B cell (primary cell): ENCODE measurements at regions not wholly inside any gene's neighbourhood (a gene's known extent, or its start where the extent isn't known, plus 50 kb on each side); places are given as distances from the start of the nearest gene placed in this dataset.

Experiments
- ATAC-seq: fragments of 200-7000 bp; cut with Tn5 transposase; one replicate; pipeline ENCODE4 v1.10.0; 2021; ENCODE audit warnings: low read depth, mild to moderate bottlenecking, moderate number of reproducible peaks, moderate library complexity
- CTCF ChIA-PET: fragments of 350-600 bp; sonication (Branson Sonifier 250); formaldehyde crosslinking; loops from one replicate; lab custom pipeline; 2021; ENCODE audit warnings: antibody characterized with exemption, inconsistent platforms; lab: Charles Lee
- POLR2A ChIA-PET: fragments of 350-600 bp; sonication (Branson Sonifier 250); formaldehyde crosslinking; loops from one replicate; lab custom pipeline; 2021; ENCODE audit warnings: antibody characterized with exemption; lab: Charles Lee
- DNase-seq: peaks from one replicate; pipeline ENCODE4 v3.0.0; 2013
- H2AFZ ChIP-seq: 2 replicates; pipeline ENCODE4 v1.6.1; 2012; ENCODE audit warnings: mild to moderate bottlenecking, low read depth, low read length; ENCODE audit not compliant: insufficient read depth, poor library complexity, severe bottlenecking
- H3K27ac ChIP-seq, 2 donors: 1 replicate in 1 of 2; 2 replicates in 1 of 2; pipeline ENCODE4 v1.5.1; 2012 to 2013; ENCODE audit warnings: low read length in 2 of 2, mild to moderate bottlenecking in 2 of 2, moderate library complexity in 1 of 2
- H3K27me3 ChIP-seq, 4 experiments: fragments of 200-600 bp in 1 of 4; sonication (generic) in 1 of 4; replicated peaks in 1 of 4; 1 replicate in 2 of 4; 2 replicates in 2 of 4; pipeline versions ENCODE4 v1.6.1 to v1.7.0; 2013 to 2016; ENCODE audit warnings: low read length in 3 of 4, mild to moderate bottlenecking in 2 of 4, mixed read lengths in 1 of 4, moderate library complexity in 1 of 4; ENCODE audit not compliant: insufficient read depth in 4 of 4, control insufficient read depth in 3 of 4; ENCODE audit errors: control extremely low read depth in 1 of 4
- H3K36me3 ChIP-seq, 2 experiments: replicated peaks in 1 of 2; 1 replicate in 1 of 2; 2 replicates in 1 of 2; pipeline versions ENCODE4 v1.6.1 to v1.7.1; 2013; ENCODE audit warnings: low read length in 1 of 2; ENCODE audit not compliant: insufficient read depth in 2 of 2, control insufficient read depth in 1 of 2; ENCODE audit errors: control extremely low read depth in 1 of 2, extremely low read depth in 1 of 2
- H3K4me1 ChIP-seq, 2 donors: fragments of 200-600 bp in 1 of 2; sonication (generic) in 1 of 2; 1 replicate in 1 of 2; 2 replicates in 1 of 2; pipeline versions ENCODE4 v1.5.1 to v1.6.1; 2013 to 2017; ENCODE audit warnings: low read length in 2 of 2; ENCODE audit not compliant: control insufficient read depth in 2 of 2, insufficient read depth in 2 of 2
- H3K4me2 ChIP-seq: replicated peaks from 2 replicates; pipeline ENCODE3; 2012; ENCODE audit warnings: mild to moderate bottlenecking, low read depth, low read length; ENCODE audit not compliant: poor library complexity, severe bottlenecking
- H3K4me3 ChIP-seq, 5 experiments: fragments of 200-600 bp in 1 of 5; sonication (generic) in 1 of 5; 1 replicate in 3 of 5; 2 replicates in 2 of 5; pipeline versions ENCODE4 v1.5.1 to v1.7.0; 2011 to 2016; ENCODE audit warnings: low read length in 4 of 5, mild to moderate bottlenecking in 4 of 5, low read depth in 2 of 5, control low read depth in 1 of 5, moderate library complexity in 1 of 5; ENCODE audit not compliant: insufficient read depth in 1 of 5; ENCODE audit errors: control extremely low read depth in 1 of 5, extremely low read depth in 1 of 5
- H3K79me2 ChIP-seq: fragments of 200-600 bp; sonication (generic); one replicate; pipeline ENCODE4 v1.6.0; 2016; ENCODE audit warnings: low read length; ENCODE audit not compliant: control insufficient read depth, insufficient read depth
- H3K9ac ChIP-seq: fragments of 200-600 bp; sonication (generic); 2 replicates; pipeline ENCODE4 v1.6.1; 2017; ENCODE audit warnings: mild to moderate bottlenecking, low read length, moderate library complexity
- H3K9me3 ChIP-seq, 3 donors: one replicate each; pipeline versions ENCODE4 v1.6.1 to v1.7.1; 2013; ENCODE audit warnings: low read length in 2 of 3; ENCODE audit not compliant: control insufficient read depth in 2 of 3, insufficient read depth in 1 of 3; ENCODE audit errors: control extremely low read depth in 1 of 3
- H4K20me1 ChIP-seq: 2 replicates; pipeline ENCODE4 v1.6.0; 2012; ENCODE audit warnings: mild to moderate bottlenecking, low read length; ENCODE audit not compliant: insufficient read depth, control insufficient read depth, poor library complexity, severe bottlenecking
- H3K27ac Mint-ChIP-seq: one replicate; pipeline ENCODE4 v1.8.0; 2021; ENCODE audit warnings: mixed read lengths
- H3K27me3 Mint-ChIP-seq: one replicate; pipeline ENCODE4 v1.8.0; 2021; ENCODE audit warnings: mixed read lengths
- H3K4me1 Mint-ChIP-seq: one replicate; pipeline ENCODE4 v1.8.0; 2021; ENCODE audit warnings: mixed read lengths
- H3K4me3 Mint-ChIP-seq: one replicate; pipeline ENCODE4 v1.8.0; 2021; ENCODE audit warnings: mixed read lengths
- H3K9me3 Mint-ChIP-seq: one replicate; pipeline ENCODE4 v1.8.0; 2022; ENCODE audit warnings: mixed read lengths; ENCODE audit not compliant: insufficient read depth
- CTCF ChIP-seq: fragments of 200-600 bp; IDR thresholded peaks from one replicate; pipeline ENCODE4 v1.8.0; 2022; ENCODE audit warnings: antibody characterized with exemption, mild to moderate bottlenecking
- EZH2 ChIP-seq: IDR thresholded peaks from 2 replicates; pipeline ENCODE4 v1.6.1; 2012; ENCODE audit warnings: borderline replicate concordance, low read depth, mild to moderate bottlenecking, moderate library complexity, low read length; ENCODE audit not compliant: insufficient read depth, poor library complexity, severe bottlenecking
- WGBS: methylation state at CpG from one replicate; pipeline ENCODE4 v1.1.5; 2013; ENCODE audit warnings: missing lambda C conversion rate; ENCODE audit not compliant: insufficient coverage; 5-methylcytosine and 5-hydroxymethylcytosine counted together
- intact Hi-C: fragments of 100-400 bp; cut with micrococcal nuclease; formaldehyde crosslinking; loops from one replicate; pipeline ENCODE4 v1.10.0; 2022

DNA sequence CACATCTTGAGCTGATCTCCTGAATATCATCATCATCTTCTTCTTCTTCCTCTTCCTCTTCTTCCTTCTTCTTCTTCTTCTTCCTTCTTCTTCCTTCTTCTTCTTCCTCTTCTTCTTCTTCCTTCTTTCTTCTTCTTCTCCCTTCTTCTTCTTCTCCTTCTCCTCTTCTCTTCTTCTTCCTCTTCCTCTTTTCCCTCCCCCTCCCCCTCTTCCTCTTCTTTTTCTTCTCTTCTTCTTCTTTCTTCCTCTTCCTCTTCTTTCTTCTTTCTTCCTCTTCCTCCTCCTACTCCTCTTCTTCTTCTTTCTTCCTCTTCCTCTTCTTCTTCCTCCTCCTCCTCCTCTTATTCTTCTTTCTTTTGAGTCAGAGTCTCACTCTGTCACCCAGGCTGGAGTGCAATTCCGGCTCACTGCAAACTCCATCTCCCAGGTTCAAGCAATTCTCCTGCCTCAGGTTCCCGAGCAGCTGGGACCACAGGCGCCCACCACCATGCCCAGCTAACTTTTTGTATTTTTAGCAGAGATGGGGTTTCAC lies 197.9 kb upstream of the NANOGP8 start:
- DNase-seq, result no peak
- ATAC-seq, result no peak
- ChIA-PET CTCF (no interaction called here), POLR2A (no interaction called here)
- H3K4me1 ChIP-seq, result no peaks in the 10 kb centered on the region
- no peak overlapping the region for H3K27ac ChIP-seq
- H3K9ac ChIP-seq, result no peak overlapping the region
- no peaks in the 10 kb centered on the region for H3K36me3 ChIP-seq
- no peaks in the 10 kb centered on the region for H3K79me2 ChIP-seq
- H3K4me2 ChIP-seq, result no peak overlapping the region
- no peaks in the 10 kb centered on the region for H4K20me1 ChIP-seq
- 100% methylated on average over 3 of the region's 3 CpGs for WGBS
- H3K27me3 ChIP-seq, result no peaks in the 10 kb centered on the region
- H3K9me3 ChIP-seq, result peaks cover 0 to 17% (median 0%) of the 10 kb centered on the region in 3 donors
- no peaks in the 10 kb centered on the region for H3K27me3 Mint-ChIP-seq
- no peak overlapping the region for H3K27ac Mint-ChIP-seq
- H3K4me3 Mint-ChIP-seq, result no peak overlapping the region
- no peak for TF ChIP-seq EZH2
- no peak for TF ChIP-seq CTCF
- intact Hi-C loops, result no loop called here
- no peaks in the 10 kb centered on the region for H3K4me1 Mint-ChIP-seq
- H3K4me3 ChIP-seq, result no peak overlapping the region
- H3K9me3 Mint-ChIP-seq, result no peaks in the 10 kb centered on the region
- H2AFZ ChIP-seq, result no peak overlapping the region

DNA sequence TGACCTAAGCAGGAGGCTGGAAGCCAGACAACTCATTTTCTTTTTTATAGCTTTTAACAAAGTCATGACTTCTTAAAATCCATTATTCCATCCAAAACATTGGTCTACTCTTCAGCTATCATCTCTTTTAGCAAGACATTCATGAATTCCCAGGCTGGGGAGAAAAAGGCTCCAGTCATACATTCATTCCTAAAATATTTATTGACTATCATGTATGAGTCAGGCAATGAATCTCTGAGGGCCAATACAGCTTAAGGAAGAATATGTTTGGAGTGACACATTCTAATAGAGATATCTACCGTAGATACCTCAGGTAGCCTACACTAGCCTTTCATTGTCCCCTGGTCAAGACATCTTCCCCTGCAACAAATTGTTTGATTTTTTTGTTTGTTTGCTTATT lies 196.4 kb upstream of the NANOGP8 start:
- H3K27ac ChIP-seq, result no peak overlapping the region
- no peaks in the 10 kb centered on the region for H3K79me2 ChIP-seq
- no peak overlapping the region for H3K9ac ChIP-seq
- POLR2A ChIA-PET, result no interaction called here
- no peak overlapping the region for H3K4me3 ChIP-seq
- H3K4me1 Mint-ChIP-seq, result no peaks in the 10 kb centered on the region
- no peak overlapping the region for H3K4me2 ChIP-seq
- H3K36me3 ChIP-seq, result no peaks in the 10 kb centered on the region
- no peak overlapping the region for H2AFZ ChIP-seq
- H3K27me3 ChIP-seq, result no peaks in the 10 kb centered on the region
- intact Hi-C loops, result no loop called here
- TF ChIP-seq EZH2 (no peak), CTCF (no peak)
- H3K9me3 Mint-ChIP-seq, result no peaks in the 10 kb centered on the region
- no peaks in the 10 kb centered on the region for H4K20me1 ChIP-seq
- no peaks in the 10 kb centered on the region for H3K4me1 ChIP-seq
- H3K27me3 Mint-ChIP-seq, result no peaks in the 10 kb centered on the region
- ATAC-seq (no peak), DNase-seq (no peak)
- no CpG with 5 or more reads among the region's 1 CpG for WGBS
- no peak overlapping the region for H3K27ac Mint-ChIP-seq
- H3K4me3 Mint-ChIP-seq, result no peak overlapping the region
- H3K9me3 ChIP-seq, result peaks cover 1 to 20% (median 7%) of the 10 kb centered on the region in 3 donors
- CTCF ChIA-PET, result no interaction called here
